K562 (cell line): ENCODE measurements at regions not wholly inside any gene's neighbourhood (a gene's known extent, or its start where the extent isn't known, plus 50 kb on each side); places are given as distances from the start of the nearest gene placed in this dataset.

Experiments
- DEAF1 ChIP-seq: fragments of 450-650 bp; formaldehyde crosslinking; IDR thresholded peaks from 2 replicates; pipeline ENCODE4 v1.4.0; 2020; ENCODE audit warnings: mild to moderate bottlenecking, moderate library complexity
- E2F5 ChIP-seq: sonication (generic); formaldehyde crosslinking; IDR thresholded peaks from 2 replicates; pipeline ENCODE4 v1.8.0; 2022; ENCODE audit warnings: mild to moderate bottlenecking, missing genetic modification reagents
- GABPB2 ChIP-seq: fragments of 250-450 bp; sonication (Bioruptor Pico); conservative IDR thresholded peaks from 2 replicates; pipeline ENCODE4 v1.5.1; 2021; ENCODE audit warnings: mild to moderate bottlenecking
- GTF3C2 ChIP-seq: IDR thresholded peaks from 3 replicates; pipeline ENCODE4 v1.6.1; 2011; ENCODE audit warnings: borderline replicate concordance, mild to moderate bottlenecking, moderate library complexity; ENCODE audit not compliant: insufficient read length; ENCODE audit errors: extremely low read depth
- HINFP ChIP-seq: fragments of 450-650 bp; conservative IDR thresholded peaks from 2 replicates; pipeline ENCODE4 v1.6.1; 2016; ENCODE audit warnings: missing genetic modification characterization, low read depth, mild to moderate bottlenecking, control low read depth, missing compliant biosample characterization
- ID3 ChIP-seq, 2 experiments: fragments of 250-450 bp in 1 of 2; fragments of 450-650 bp in 1 of 2; sonication (Bioruptor Pico) in 1 of 2; IDR thresholded peaks; 2 replicates each; pipeline versions ENCODE4 v1.6.1 to v1.8.0; 2016 to 2021; ENCODE audit warnings: mild to moderate bottlenecking in 2 of 2, moderate library complexity in 2 of 2, missing compliant biosample characterization in 1 of 2, missing genetic modification characterization in 1 of 2
- NEUROD1 ChIP-seq: fragments of 150-350 bp; IDR thresholded peaks from 2 replicates; pipeline ENCODE4 v1.6.1; 2014; ENCODE audit warnings: borderline replicate concordance, low read length, low read depth; ENCODE audit not compliant: partially characterized antibody
- NRF1 ChIP-seq, 2 experiments: fragments of 450-650 bp; IDR thresholded peaks in 1 of 2; conservative IDR thresholded peaks in 1 of 2; 2 replicates each; pipeline ENCODE4 v1.6.1; 2014; ENCODE audit warnings: mild to moderate bottlenecking in 2 of 2
- SMARCE1 ChIP-seq: fragments of 450-650 bp; IDR thresholded peaks from 2 replicates; pipeline ENCODE4 v1.7.1; 2016; ENCODE audit warnings: mild to moderate bottlenecking
- SNRNP70 ChIP-seq: fragments of 200-400 bp; formaldehyde crosslinking; optimal IDR thresholded peaks from 2 replicates; pipeline ENCODE3; 2017; ENCODE audit warnings: low read depth, low read length
- SRSF9 ChIP-seq: fragments of 200-400 bp; formaldehyde crosslinking; IDR thresholded peaks from 2 replicates; pipeline ENCODE4 v1.6.1; 2017; ENCODE audit warnings: low read depth, low read length, borderline replicate concordance
- TGIF2 ChIP-seq: sonication (generic); formaldehyde crosslinking; IDR thresholded peaks from 2 replicates; pipeline ENCODE4 v1.8.1; 2022; ENCODE audit warnings: mild to moderate bottlenecking, missing genetic modification reagents, moderate library complexity
- ZNF277 ChIP-seq: fragments of 250-450 bp; sonication (Bioruptor Pico); IDR thresholded peaks from 2 replicates; pipeline ENCODE4 v1.8.0; 2022; ENCODE audit warnings: inconsistent platforms, mild to moderate bottlenecking, moderate library complexity, borderline replicate concordance
- ZNF395 ChIP-seq: fragments of 200-800 bp; sonication (Bioruptor generic); IDR thresholded peaks from 2 replicates; pipeline ENCODE4 v1.6.1; 2017; ENCODE audit warnings: missing genetic modification characterization, missing compliant biosample characterization
- ZNF766 ChIP-seq: fragments of 200-800 bp; sonication (Bioruptor generic); conservative IDR thresholded peaks from 2 replicates; pipeline ENCODE4 v1.6.1; 2016; ENCODE audit warnings: missing genetic modification characterization, missing compliant biosample characterization

- TF ChIP-seq ID3 (CRISPR knock-in tag; IDR thresholded peaks at IDR 0.05) (no peak), ID3 (tag; IDR thresholded peaks at IDR 0.05) (no peak), ZNF395 (CRISPR knock-in tag) (0 out of 2 replicates have a peak, but pooled peaks have one; percentile 76), SMARCE1 (peak; percentile 93), GTF3C2 (no peak), ZNF766 (0 out of 2 replicates have a peak, but pooled peaks have one; percentile 65), SNRNP70 (no peak), SRSF9 (no peak), E2F5 (CRISPR knock-in tag) (no peak), HINFP (tag) (no peak), GABPB2 (CRISPR knock-in tag) (no peak), DEAF1 (0 out of 2 replicates have a peak, but pooled peaks have one; percentile 6), ZNF277 (CRISPR knock-in tag) (no peak), NEUROD1 (peak; percentile 57), NRF1 (conservative IDR thresholded peaks at IDR 0.05 in 1 of 2, IDR thresholded peaks at IDR 0.05 in 1 of 2) (peak; percentile 47 to 58), TGIF2 (CRISPR knock-in tag) (no peak)
Observed at GRCh38 chr1:244353551-244354091, 98.1 kb downstream of the ADSS2 start (continued).
